Adrenal gland (tissue), 9 donors: ENCODE measurements at regions not wholly inside any gene's neighbourhood (a gene's known extent, or its start where the extent isn't known, plus 50 kb on each side); places are given as distances from the start of the nearest gene placed in this dataset.
"Not testable (repeated sequence)": the region's sequence is repeated elsewhere in the genome, so short reads cannot be mapped to it uniquely, and the experiment has no call there.

Experiments
- DNase-seq, 7 donors: peaks; one replicate each; pipeline ENCODE4 v3.0.0-alpha.2; 2019 to 2020
- H3K27ac ChIP-seq, 5 donors: fragments of 200-600 bp; sonication (generic) in 4 of 5; 1 replicate in 3 of 5; 2 replicates in 2 of 5; pipeline versions ENCODE4 v1.5.1 to v1.8.0; 2016 to 2020; ENCODE audit warnings: mild to moderate bottlenecking in 1 of 5
- H3K27me3 ChIP-seq: fragments of 200-600 bp; 2 replicates; pipeline ENCODE4 v1.8.0; 2021
- H3K36me3 ChIP-seq, 2 donors: fragments of 200-600 bp; replicated peaks in 1 of 2; 1 replicate in 1 of 2; 2 replicates in 1 of 2; pipeline versions ENCODE4 v1.5.1 to v1.8.0; 2018 to 2022
- H3K4me1 ChIP-seq, 2 donors: fragments of 200-600 bp; replicated peaks in 1 of 2; 1 replicate in 1 of 2; 2 replicates in 1 of 2; pipeline versions ENCODE4 v1.5.1 to v1.8.0; 2018 to 2021
- H3K4me3 ChIP-seq, 4 donors: fragments of 200-600 bp; sonication (generic) in 3 of 4; one replicate each; pipeline ENCODE4 v1.5.1; 2016 to 2018
- H3K9me3 ChIP-seq, 3 donors: fragments of 200-600 bp; sonication (generic) in 1 of 3; replicated peaks in 1 of 3; 1 replicate in 2 of 3; 2 replicates in 1 of 3; pipeline versions ENCODE4 v1.5.1 to v1.8.0; 2016 to 2021
- CTCF ChIP-seq, 6 experiments: fragments of 450-650 bp in 4 of 6; fragments of 200-600 bp in 2 of 6; sonication (generic) in 1 of 6; IDR thresholded peaks; 1 replicate in 5 of 6; 2 replicates in 1 of 6; pipeline versions ENCODE4 v1.5.1 to v1.8.0; 2016 to 2021; ENCODE audit warnings: antibody characterized with exemption in 6 of 6, mild to moderate bottlenecking in 2 of 6, moderate library complexity in 1 of 6
- POLR2A ChIP-seq, 2 donors: fragments of 450-650 bp; IDR thresholded peaks; one replicate each; pipeline ENCODE4 v1.6.1; 2017; ENCODE audit warnings: antibody characterized with exemption in 2 of 2, mild to moderate bottlenecking in 2 of 2, moderate library complexity in 1 of 2
- WGBS, 4 donors: extraction: QIAGEN DNeasy Blood & Tissue Kit in 2 of 4; methylation state at CpG; one replicate each; pipeline versions ENCODE4 v1.1.5 to v1.1.7; 2013 to 2017; 5-methylcytosine and 5-hydroxymethylcytosine counted together
- intact Hi-C, 2 donors: fragments of 100-400 bp; cut with DNase I; formaldehyde crosslinking; loops; one replicate each; pipeline versions ENCODE4 v1.14.1 to v1.15.0; 2022 to 2023
- donor health status: healthy with polysubstance abuse.
- donor health status: Bipolar disorder and iron deficiency.
- donor health status: DM: yes; HTN: yes; CAD: no.
- donor health status: DM: no; HTN: no; CAD: no.
- donor health status: DM: no; HTN: no; CAD: no.

GRCh38 chr2:106336108-106336507, 132.1 kb downstream of the RGPD3 start:
- Histone ChIP-seq H3K27me3 (no peaks in the 10 kb centered on the region), H3K36me3 (no peaks in the 10 kb centered on the region), H3K4me3 (no peak overlapping the region), H3K4me1 (peaks cover 0 to 7% of the 10 kb centered on the region in 2 donors), H3K27ac (no peak overlapping the region), H3K9me3 (no peaks in the 10 kb centered on the region)
- WGBS, 4 donors: 73 to 87% (median 76%) methylated on average over 4 of the region's 4 CpGs
- DNase-seq: no peak
- no peak for TF ChIP-seq POLR2A (IDR thresholded peaks at IDR 0.05)
- intact Hi-C loops: no loop called here

- Histone ChIP-seq H3K27ac (no peak overlapping the region), H3K9me3 (no peaks in the 10 kb centered on the region), H3K36me3 (no peaks in the 10 kb centered on the region), H3K4me3 (no peak overlapping the region), H3K4me1 (peaks cover 0 to 7% of the 10 kb centered on the region in 2 donors), H3K27me3 (no peaks in the 10 kb centered on the region)
- no peak for TF ChIP-seq CTCF (IDR thresholded peaks at IDR 0.05)
- DNase-seq: no peak
- intact Hi-C loops: no loop called here
- 61 to 72% (median 68%) methylated on average over 4 of the region's 4 CpGs for WGBS, 4 donors
Observed at GRCh38 chr2:106334802-106335201, 133.4 kb downstream of the RGPD3 start.

GRCh38 chr2:106333253-106333873, 134.8 kb downstream of the RGPD3 start:
- H3K36me3 ChIP-seq, H3K4me3 ChIP-seq, H3K27ac ChIP-seq, H3K4me1 ChIP-seq, H3K9me3 ChIP-seq, intact Hi-C loops, DNase-seq, H3K27me3 ChIP-seq: not testable (repeated sequence)
- WGBS, 4 donors: 84 to 92% (median 89%) methylated on average over 9 to 10 of the region's 10 CpGs

GRCh38 chr2:106332054-106332453, 136.2 kb downstream of the RGPD3 start:
- Histone ChIP-seq H3K4me3 (no peak overlapping the region), H3K9me3 (no peaks in the 10 kb centered on the region), H3K4me1 (no peaks in the 10 kb centered on the region), H3K36me3 (no peaks in the 10 kb centered on the region), H3K27ac (no peak overlapping the region), H3K27me3 (no peaks in the 10 kb centered on the region)
- WGBS, 4 donors: 58 to 74% (median 62%) methylated on average over 3 to 4 of the region's 4 CpGs
- intact Hi-C loops: no loop called here
- DNase-seq: no peak
- TF ChIP-seq CTCF (IDR thresholded peaks at IDR 0.05) (no peak), POLR2A (IDR thresholded peaks at IDR 0.05) (no peak)

- H3K4me1 ChIP-seq, H3K36me3 ChIP-seq, H3K27me3 ChIP-seq, DNase-seq, H3K9me3 ChIP-seq, H3K4me3 ChIP-seq, intact Hi-C loops, H3K27ac ChIP-seq: not testable (repeated sequence)
- 63 to 70% (median 66%) methylated on average over 11 of the region's 11 CpGs for WGBS, 4 donors
Observed at GRCh38 chr2:106330384-106331261, 136.5 kb upstream of the UXS1 start.
